Panc1 (cell line): ENCODE measurements at regions not wholly inside any gene's neighbourhood (a gene's known extent, or its start where the extent isn't known, plus 50 kb on each side); places are given as distances from the start of the nearest gene placed in this dataset.

ENCODE experiments used
- ATAC-seq: fragments of 200-7000 bp; cut with Tn5 transposase; 2 replicates; pipeline ENCODE4 v1.9.1; 2020; ENCODE audit warnings: mild to moderate bottlenecking, moderate library complexity
- BruUV-seq: library from RNA; stranded (reverse); fragments of 400-500 nt; replicated peaks from 2 replicates; lab custom pipeline; 2021; lab: Mats Ljungman, UMichigan
- CTCF ChIA-PET: fragments of 300-600 bp; sonication (Branson Sonifier 250); formaldehyde crosslinking; loops from one replicate; lab custom pipeline; 2022; ENCODE audit warnings: antibody characterized with exemption; lab: Charles Lee
- POLR2A ChIA-PET: fragments of 300-600 bp; sonication (Branson Sonifier 250); formaldehyde crosslinking; loops from one replicate; lab custom pipeline; 2022; ENCODE audit warnings: antibody characterized with exemption; lab: Charles Lee
- DNase-seq: peaks from one replicate; pipeline ENCODE4 v3.0.0-alpha.2; 2010; ENCODE audit warnings: low read depth, low spot score
- H3K27ac ChIP-seq: 2 replicates; pipeline ENCODE4 v1.5.1; 2011; ENCODE audit warnings: mild to moderate bottlenecking, low read length, inconsistent platforms
- H3K27me3 ChIP-seq: fragments of 200-500 bp; sonication (Bioruptor generic); 2 replicates; pipeline ENCODE4 v1.6.0; 2014; ENCODE audit warnings: low read length, inconsistent platforms; ENCODE audit not compliant: control insufficient read depth, insufficient read depth
- H3K36me3 ChIP-seq: fragments of 200-500 bp; sonication (Bioruptor generic); 2 replicates; pipeline ENCODE4 v1.5.1; 2014; ENCODE audit warnings: inconsistent platforms, mild to moderate bottlenecking, low read length, moderate library complexity; ENCODE audit not compliant: control insufficient read depth, insufficient read depth
- H3K4me1 ChIP-seq: 2 replicates; pipeline ENCODE4 v1.5.1; 2011; ENCODE audit warnings: inconsistent platforms, mild to moderate bottlenecking, low read length, moderate library complexity; ENCODE audit not compliant: control insufficient read depth, insufficient read depth
- H3K4me3 ChIP-seq, 2 experiments: 2 replicates each; pipeline ENCODE4 v1.5.1; 2011 to 2012; ENCODE audit warnings: low read depth in 2 of 2, low read length in 2 of 2, mild to moderate bottlenecking in 2 of 2, inconsistent platforms in 1 of 2, moderate library complexity in 1 of 2
- H3K9me3 ChIP-seq: fragments of 200-500 bp; sonication (Bioruptor generic); 2 replicates; pipeline ENCODE4 v1.5.1; 2014; ENCODE audit warnings: low read depth, mild to moderate bottlenecking, inconsistent platforms, low read length, moderate library complexity; ENCODE audit not compliant: control insufficient read depth, insufficient read depth
- POLR2AphosphoS5 ChIP-seq: IDR thresholded peaks from 2 replicates; pipeline ENCODE4 v1.6.1; 2012; ENCODE audit warnings: mild to moderate bottlenecking, low read depth, low read length, moderate library complexity
- SIN3A ChIP-seq: IDR thresholded peaks from 2 replicates; pipeline ENCODE4 v1.6.1; 2012; ENCODE audit warnings: low read depth, mild to moderate bottlenecking, low read length, moderate library complexity, borderline replicate concordance; ENCODE audit not compliant: insufficient read depth
- TCF7L2 ChIP-seq: IDR thresholded peaks from 2 replicates; pipeline ENCODE4 v1.6.1; 2011; ENCODE audit warnings: mild to moderate bottlenecking, low read depth, low read length, inconsistent platforms
- in situ Hi-C: cut with HindIII; loops from 2 replicates; pipeline ENCODE4 v1.10.0; 2016; ENCODE audit warnings: low sequenced_read_pairs, low pct_unique_long_range_greater_than_20kb
- intact Hi-C: fragments of 100-400 bp; cut with micrococcal nuclease; formaldehyde crosslinking; loops from one replicate; pipeline ENCODE4 v1.10.0; 2022; ENCODE audit not compliant: unreplicated experiment
- TF ChIP-seq, protein P1 (sequence below), 2 experiments: IDR thresholded peaks; 2 replicates each; pipeline ENCODE4 v1.6.1; 2011 to 2012; ENCODE audit warnings: low read depth in 2 of 2, control low read depth in 1 of 2, low read length in 1 of 2, mild to moderate bottlenecking in 1 of 2, moderate library complexity in 1 of 2; ENCODE audit not compliant: insufficient read depth in 1 of 2
- TF ChIP-seq, protein P2 (sequence below): fragments of 450-650 bp; IDR thresholded peaks from 2 replicates; pipeline ENCODE4 v1.5.1; 2017; ENCODE audit warnings: mild to moderate bottlenecking

GRCh38 chr13:97076898-97077297 lies 82.6 kb upstream of the OXGR1 start:
- no peak overlapping the region for H3K27ac ChIP-seq
- no peak for DNase-seq
- H3K9me3 ChIP-seq = peaks cover 6% of the 10 kb centered on the region; the same call in 1 of the 2 replicates
- intact Hi-C loops = no loop called here
- TF ChIP-seq, protein P1, sequence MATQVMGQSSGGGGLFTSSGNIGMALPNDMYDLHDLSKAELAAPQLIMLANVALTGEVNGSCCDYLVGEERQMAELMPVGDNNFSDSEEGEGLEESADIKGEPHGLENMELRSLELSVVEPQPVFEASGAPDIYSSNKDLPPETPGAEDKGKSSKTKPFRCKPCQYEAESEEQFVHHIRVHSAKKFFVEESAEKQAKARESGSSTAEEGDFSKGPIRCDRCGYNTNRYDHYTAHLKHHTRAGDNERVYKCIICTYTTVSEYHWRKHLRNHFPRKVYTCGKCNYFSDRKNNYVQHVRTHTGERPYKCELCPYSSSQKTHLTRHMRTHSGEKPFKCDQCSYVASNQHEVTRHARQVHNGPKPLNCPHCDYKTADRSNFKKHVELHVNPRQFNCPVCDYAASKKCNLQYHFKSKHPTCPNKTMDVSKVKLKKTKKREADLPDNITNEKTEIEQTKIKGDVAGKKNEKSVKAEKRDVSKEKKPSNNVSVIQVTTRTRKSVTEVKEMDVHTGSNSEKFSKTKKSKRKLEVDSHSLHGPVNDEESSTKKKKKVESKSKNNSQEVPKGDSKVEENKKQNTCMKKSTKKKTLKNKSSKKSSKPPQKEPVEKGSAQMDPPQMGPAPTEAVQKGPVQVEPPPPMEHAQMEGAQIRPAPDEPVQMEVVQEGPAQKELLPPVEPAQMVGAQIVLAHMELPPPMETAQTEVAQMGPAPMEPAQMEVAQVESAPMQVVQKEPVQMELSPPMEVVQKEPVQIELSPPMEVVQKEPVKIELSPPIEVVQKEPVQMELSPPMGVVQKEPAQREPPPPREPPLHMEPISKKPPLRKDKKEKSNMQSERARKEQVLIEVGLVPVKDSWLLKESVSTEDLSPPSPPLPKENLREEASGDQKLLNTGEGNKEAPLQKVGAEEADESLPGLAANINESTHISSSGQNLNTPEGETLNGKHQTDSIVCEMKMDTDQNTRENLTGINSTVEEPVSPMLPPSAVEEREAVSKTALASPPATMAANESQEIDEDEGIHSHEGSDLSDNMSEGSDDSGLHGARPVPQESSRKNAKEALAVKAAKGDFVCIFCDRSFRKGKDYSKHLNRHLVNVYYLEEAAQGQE (IDR thresholded peaks at IDR 0.05; ENCODE audit: insufficient read depth in 1 of 2, low read depth in 2 of 2, low read length in 1 of 2) = no peak
- no peak for TF ChIP-seq POLR2AphosphoS5
- TF ChIP-seq, protein P2, sequence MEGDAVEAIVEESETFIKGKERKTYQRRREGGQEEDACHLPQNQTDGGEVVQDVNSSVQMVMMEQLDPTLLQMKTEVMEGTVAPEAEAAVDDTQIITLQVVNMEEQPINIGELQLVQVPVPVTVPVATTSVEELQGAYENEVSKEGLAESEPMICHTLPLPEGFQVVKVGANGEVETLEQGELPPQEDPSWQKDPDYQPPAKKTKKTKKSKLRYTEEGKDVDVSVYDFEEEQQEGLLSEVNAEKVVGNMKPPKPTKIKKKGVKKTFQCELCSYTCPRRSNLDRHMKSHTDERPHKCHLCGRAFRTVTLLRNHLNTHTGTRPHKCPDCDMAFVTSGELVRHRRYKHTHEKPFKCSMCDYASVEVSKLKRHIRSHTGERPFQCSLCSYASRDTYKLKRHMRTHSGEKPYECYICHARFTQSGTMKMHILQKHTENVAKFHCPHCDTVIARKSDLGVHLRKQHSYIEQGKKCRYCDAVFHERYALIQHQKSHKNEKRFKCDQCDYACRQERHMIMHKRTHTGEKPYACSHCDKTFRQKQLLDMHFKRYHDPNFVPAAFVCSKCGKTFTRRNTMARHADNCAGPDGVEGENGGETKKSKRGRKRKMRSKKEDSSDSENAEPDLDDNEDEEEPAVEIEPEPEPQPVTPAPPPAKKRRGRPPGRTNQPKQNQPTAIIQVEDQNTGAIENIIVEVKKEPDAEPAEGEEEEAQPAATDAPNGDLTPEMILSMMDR = no peak
- H3K4me1 ChIP-seq = no peaks in the 10 kb centered on the region
- in situ Hi-C loops = no loop called here
- no TSS peak for BruUV-seq
- no peak for ATAC-seq
- ChIA-PET CTCF (no interaction called here), POLR2A (no interaction called here)
- no peaks in the 10 kb centered on the region for H3K36me3 ChIP-seq
- H3K4me3 ChIP-seq = no peak overlapping the region
- H3K27me3 ChIP-seq = no peaks in the 10 kb centered on the region

GRCh38 chr13:97077341-97077740 lies 83.1 kb upstream of the OXGR1 start:
- Histone ChIP-seq H3K4me1 (no peaks in the 10 kb centered on the region), H3K27me3 (no peaks in the 10 kb centered on the region), H3K4me3 (no peak overlapping the region), H3K27ac (no peak overlapping the region), H3K9me3 (peaks cover 6% of the 10 kb centered on the region; the same call in 1 of the 2 replicates), H3K36me3 (no peaks in the 10 kb centered on the region)
- TF ChIP-seq SIN3A (no peak), TCF7L2 (no peak), POLR2AphosphoS5 (no peak)
- TF ChIP-seq, protein P2 = no peak
- TF ChIP-seq, protein P1 (IDR thresholded peaks at IDR 0.05; ENCODE audit: insufficient read depth in 1 of 2, low read depth in 2 of 2, low read length in 1 of 2) = no peak
- in situ Hi-C loops (no loop called here), intact Hi-C loops (no loop called here)
- no TSS peak for BruUV-seq
- CTCF ChIA-PET = no interaction called here
- no peak for DNase-seq
- ATAC-seq = no peak
- POLR2A ChIA-PET = no interaction called here
